ENCODE measurements at regions not wholly inside any gene's neighbourhood (a gene's known extent, or its start where the extent isn't known, plus 50 kb on each side); places are given as distances from the start of the nearest gene placed in this dataset.

GRCh38 chr20:22779878-22780277 is 195.5 kb upstream of the FOXA2 start:
- TF ChIP-seq BHLHE40 (IDR thresholded peaks at IDR 0.05; ENCODE audit: low read depth, low read length) (no peak), CTCF (IDR thresholded peaks at IDR 0.05) (no peak), REST (IDR thresholded peaks at IDR 0.05) (no peak), CHD4 (IDR thresholded peaks at IDR 0.05; ENCODE audit: borderline replicate concordance) (no peak)
